ENCODE measurements at regions not wholly inside any gene's neighbourhood (a gene's known extent, or its start where the extent isn't known, plus 50 kb on each side); places are given as distances from the start of the nearest gene placed in this dataset.
"Not testable (repeated sequence)": the region's sequence is repeated elsewhere in the genome, so short reads cannot be mapped to it uniquely, and the experiment has no call there.

DNA sequence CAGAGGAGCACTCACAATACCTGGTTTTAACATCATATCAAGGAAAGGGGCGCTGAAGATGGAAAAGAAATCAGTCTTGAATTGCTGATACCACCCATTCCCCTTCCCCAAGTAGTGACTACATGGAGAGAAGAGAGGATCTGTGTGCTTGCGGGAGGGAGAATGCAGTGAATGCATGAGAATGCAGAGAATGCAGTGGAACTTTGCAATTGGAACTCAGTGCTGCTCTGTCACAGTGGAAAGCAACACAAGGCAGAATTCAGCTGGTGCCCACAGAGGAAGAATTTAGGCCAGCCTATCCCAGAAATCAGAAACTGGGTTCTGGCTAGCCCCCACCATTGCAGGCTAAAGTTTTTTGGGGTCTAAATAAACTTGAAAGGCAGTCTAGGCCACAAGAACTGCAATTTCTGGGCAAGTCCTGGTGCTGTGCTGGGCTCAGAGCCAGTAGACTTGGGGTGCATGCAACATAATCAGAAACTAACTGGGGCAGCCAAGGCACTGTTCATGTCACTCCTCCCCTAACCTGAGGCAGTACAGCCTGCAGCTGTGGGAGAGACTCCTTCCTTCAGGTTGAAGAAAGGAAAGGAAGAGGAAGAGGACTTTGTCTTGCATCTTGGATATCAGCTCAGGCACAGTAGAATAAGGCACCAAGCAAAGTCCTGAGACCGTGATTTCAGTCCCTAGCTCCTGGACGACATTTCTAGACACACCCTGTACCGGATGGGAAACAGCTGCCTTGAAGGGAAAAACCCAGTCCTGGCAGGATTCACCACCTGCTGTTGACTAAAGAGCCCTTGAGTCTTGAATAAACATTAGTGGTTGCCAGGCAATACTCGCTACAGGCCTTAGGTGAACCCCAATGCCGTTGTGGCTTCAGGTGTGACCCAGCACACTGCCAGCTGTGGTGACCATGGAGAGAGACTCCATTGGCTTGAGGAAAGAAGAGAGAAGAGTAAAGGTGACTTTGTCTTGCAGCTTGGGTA lies 329.3 kb downstream of the TBL1XR1 start:
- DNase-seq, result no peak

DNA sequence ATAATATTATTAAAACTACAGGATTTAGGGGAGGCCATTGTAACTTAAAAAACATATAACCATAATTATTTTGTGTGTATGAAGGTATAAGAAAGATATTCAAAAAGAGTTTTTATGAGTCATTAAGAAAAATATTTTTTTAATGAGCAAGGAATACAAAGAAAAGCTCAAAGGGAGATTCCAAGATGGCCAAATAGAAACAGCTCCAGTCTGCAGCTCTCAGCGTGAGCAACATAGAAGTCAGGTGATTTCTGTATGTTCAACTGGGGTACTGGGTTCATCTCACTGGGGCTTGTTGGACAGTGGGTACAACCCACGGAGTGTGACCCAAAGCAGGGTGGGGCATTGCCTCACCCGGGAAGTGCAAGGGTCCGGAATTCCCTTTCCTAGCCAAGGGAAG lies 336.1 kb downstream of the TBL1XR1 start:
- DNase-seq, result no peak

- no peak for DNase-seq
Observed at GRCh38 chr3:176856721-176857120, 340.6 kb downstream of the TBL1XR1 start.

DNA sequence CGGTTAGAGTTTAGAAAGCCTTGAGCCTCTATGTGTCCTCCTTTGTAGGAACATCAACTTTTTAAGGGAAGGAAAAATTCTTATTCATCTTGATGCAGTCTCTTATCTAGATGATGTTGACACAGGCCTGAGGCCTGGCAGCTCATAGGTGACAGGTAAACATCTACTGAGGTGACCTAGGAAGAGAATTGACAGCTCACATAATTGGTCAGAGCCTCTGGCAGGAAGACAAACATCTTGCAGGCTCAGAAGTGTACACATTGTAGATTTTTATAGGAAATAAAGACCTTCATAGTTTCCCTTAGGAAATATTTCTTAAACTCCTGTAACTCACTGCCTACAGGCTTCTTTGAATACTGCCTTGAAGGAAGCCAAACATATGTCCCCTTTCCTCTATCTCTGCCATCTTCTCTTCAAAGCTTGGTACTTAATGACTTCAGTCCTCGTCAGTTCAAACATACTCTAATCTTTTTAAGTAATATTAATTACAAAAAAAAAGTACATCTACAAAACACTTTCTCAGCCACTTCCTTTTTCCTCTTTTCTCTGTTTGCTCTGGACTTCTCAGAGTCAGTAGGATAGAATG lies 341.3 kb downstream of the TBL1XR1 start:
- no peak for DNase-seq

DNA sequence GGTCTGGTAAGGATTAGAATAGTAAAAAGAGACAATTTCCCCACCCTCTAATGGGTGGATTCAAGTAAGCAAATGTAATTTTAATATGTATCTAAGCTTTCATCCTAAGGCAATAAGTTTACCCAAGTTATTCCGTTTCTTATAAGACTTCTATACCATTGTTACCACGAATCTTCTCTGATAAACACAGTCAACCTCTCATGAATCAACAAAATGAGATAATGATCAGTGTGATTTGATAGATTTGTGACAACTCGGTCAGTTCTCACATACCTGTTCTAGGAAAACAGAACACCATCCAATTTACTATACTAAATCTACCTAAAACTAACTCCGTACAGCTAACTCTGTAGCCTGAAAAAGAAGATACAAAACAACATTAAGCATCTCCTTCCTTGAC lies 342.1 kb downstream of the TBL1XR1 start:
- no peak for DNase-seq

DNA sequence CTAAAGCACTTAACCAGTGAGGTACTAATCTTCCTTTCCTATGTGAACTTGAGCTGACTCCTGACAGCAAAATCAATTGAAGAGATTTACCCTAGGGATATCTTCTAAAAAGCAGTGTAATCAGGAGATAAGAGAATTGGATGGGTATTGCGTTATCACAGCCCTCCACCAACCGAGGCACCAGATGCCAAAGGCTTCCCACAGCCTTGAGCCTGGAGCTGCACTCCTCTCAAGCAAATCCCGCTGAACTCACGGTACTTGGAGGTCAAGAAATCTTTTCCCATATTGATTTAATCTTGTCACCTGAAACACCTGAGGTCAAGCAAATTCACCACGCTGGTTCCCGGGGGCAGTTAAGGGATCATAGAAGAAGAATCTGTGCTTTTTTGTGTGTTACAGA lies 346.8 kb downstream of the TBL1XR1 start:
- DNase-seq, result no peak

- no peak for DNase-seq
Observed at GRCh38 chr3:176848431-176849214, 348.7 kb downstream of the TBL1XR1 start.

DNA sequence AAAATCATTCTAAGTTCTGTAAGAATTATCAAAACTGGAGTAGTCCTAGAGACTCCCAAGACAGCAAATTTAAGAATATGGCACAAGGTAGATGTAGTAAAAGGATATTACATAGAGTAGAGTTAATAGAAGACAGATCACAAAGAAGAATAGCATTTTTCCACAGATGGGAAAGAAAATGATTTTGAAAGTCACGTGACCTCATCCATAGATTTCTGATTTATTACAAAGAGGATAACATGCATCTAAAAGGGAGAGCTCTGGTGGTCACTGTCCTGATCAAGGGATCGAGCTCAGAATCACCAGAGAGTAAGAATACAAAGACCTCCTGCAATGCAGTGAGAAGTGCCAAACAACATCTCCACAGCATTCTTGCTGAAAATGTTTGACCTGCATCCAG lies 354.4 kb downstream of the TBL1XR1 start:
- DNase-seq, result no peak

DNA sequence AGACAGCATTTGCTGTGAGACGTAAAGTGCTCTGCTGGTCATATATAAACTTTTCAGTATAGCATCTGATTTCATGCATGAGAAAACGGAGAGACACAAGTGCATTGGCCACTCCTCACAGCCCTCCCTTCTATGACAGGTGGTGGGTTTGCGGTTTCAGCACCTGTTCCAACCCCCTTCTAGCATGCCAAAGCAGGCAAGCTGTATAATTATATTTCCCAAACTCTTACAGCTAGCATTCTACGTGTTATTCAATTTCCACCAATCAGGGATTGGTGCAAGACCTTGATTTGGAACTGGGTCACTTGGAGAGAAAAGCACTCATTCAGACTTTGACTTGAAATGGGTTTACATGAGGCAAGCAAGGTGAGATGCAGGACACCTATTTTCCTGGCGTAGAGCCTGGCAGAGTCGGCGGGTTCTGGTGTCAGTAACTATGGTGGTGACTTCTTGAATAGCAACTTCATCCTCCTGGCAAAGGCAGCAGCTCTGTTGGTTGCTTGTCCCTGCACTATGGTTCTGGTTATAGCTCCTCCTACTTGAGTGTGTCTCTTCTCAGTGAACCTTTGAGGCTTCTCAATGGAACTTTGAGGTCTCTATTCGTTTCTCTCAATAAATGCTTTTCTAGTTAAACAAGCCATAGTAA lies 356.5 kb downstream of the TBL1XR1 start:
- no peak for DNase-seq

- no peak for DNase-seq
Observed at GRCh38 chr3:176839901-176840300, 357.4 kb downstream of the TBL1XR1 start.

GRCh38 chr3:176839466-176839865 lies 357.8 kb downstream of the TBL1XR1 start:
- DNase-seq, result no peak

GRCh38 chr3:176827244-176827643 lies 370.0 kb downstream of the TBL1XR1 start:
- DNase-seq, result not testable (repeated sequence)

- DNase-seq, result no peak
Observed at GRCh38 chr3:176824811-176825210, 372.5 kb downstream of the TBL1XR1 start.

GRCh38 chr3:176820764-176821163 lies 376.5 kb downstream of the TBL1XR1 start:
- no peak for DNase-seq

- no peak for DNase-seq
Observed at GRCh38 chr3:176816937-176817336, 380.3 kb downstream of the TBL1XR1 start.

- DNase-seq, result no peak
Observed at GRCh38 chr3:176814285-176814684, 383.0 kb downstream of the TBL1XR1 start.

- no peak for DNase-seq
Observed at GRCh38 chr3:176807938-176808337, 389.3 kb downstream of the TBL1XR1 start.

DNA sequence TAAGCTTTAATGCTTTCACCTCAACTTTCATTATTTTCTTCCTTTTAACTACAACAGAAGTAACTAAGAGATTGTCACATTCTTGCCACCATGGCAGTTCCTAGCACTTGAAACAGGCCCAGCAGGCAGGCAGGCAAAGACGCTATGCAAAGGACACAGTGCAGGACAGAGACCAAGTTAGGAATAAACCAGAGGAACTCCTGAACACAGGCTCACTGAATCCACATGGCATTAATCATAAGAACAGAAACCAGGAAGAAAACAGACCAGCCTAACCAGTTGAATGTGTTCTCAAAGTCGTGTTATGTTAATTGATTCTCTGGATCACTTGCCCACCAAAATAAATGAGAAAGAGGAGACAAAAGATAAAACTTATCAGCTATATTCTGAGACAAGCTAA lies 397.6 kb downstream of the TBL1XR1 start:
- DNase-seq, result no peak

DNA sequence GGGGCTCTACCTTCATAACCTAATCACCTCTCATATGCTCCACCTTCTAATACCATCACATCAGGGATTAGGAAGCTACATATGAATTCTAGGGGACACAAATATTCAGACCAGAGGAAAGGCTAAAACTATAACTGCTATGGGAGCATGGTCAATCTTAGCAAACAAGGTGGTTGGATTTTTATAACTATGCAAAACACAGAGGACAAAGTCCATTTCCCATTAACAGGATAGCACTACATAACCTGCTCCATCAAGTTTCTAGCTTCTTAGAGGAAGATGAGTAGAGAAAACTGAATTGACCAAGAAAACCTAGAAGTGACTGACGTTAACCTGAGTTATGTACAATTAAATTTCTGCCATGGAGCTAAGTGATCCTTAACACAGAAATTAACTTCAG lies 398.6 kb downstream of the TBL1XR1 start:
- DNase-seq, result no peak

GRCh38 chr3:176796371-176796770 lies 400.9 kb downstream of the TBL1XR1 start:
- DNase-seq, result no peak

DNA sequence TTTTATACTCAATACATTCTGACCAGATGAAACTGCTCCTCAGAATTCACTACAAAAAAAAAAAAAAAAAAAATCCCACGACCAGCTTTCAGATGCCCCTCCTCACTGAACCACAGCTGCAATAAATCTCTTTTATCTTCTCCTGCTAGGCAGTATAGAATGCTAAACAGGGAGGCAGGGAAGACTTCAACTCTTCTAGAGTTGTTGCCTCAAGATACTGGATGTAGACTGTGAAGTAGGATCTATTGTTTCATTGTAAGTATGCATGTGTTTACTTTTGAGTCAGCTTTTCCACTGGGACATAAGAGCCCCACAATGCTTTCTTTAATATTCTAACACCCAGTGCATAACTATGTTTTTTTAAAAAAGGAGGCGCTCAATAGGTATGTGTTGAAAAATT lies 401.4 kb downstream of the TBL1XR1 start:
- DNase-seq, result no peak

DNA sequence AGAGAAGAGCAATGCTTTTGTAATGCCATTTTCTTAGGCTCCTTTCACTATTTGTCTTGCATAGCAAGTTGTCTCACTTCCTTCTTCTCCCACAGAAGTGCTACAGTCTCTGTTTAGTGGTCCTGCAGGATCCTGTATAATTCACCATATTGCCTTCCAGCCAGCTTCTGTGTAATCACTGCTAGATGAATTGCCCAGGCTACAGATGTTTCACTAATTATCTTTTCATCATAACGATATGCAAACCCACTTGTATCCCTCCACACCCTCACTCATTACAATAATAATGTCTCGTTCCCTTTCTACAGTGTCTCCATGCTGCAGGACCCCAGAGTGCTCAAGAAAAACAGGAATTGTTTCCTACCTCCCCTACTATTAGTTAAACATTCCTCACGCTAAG lies 402.9 kb downstream of the TBL1XR1 start:
- no peak for DNase-seq

- DNase-seq, result no peak
Observed at GRCh38 chr3:176789947-176790346, 407.3 kb downstream of the TBL1XR1 start.
